Neural crest cell (in vitro differentiated cells): ENCODE measurements at regions not wholly inside any gene's neighbourhood (a gene's known extent, or its start where the extent isn't known, plus 50 kb on each side); places are given as distances from the start of the nearest gene placed in this dataset.

Experiments used
- DNase-seq: peaks from one replicate; pipeline ENCODE4 v3.0.0; 2021; ENCODE audit warnings: low read depth, mixed read lengths, low spot score
- H3K27ac Mint-ChIP-seq: one replicate; pipeline ENCODE4 v1.8.0; 2021; ENCODE audit warnings: mild to moderate bottlenecking, mixed read lengths; ENCODE audit not compliant: unreplicated experiment
- H3K27me3 Mint-ChIP-seq: 2 replicates; pipeline ENCODE4 v1.8.0; 2021; ENCODE audit warnings: low read depth, mild to moderate bottlenecking, mixed read lengths
- H3K36me3 Mint-ChIP-seq: 2 replicates; pipeline ENCODE4 v1.8.0; 2021; ENCODE audit warnings: low read depth, mild to moderate bottlenecking, mixed read lengths
- H3K4me1 Mint-ChIP-seq: 2 replicates; pipeline ENCODE4 v1.8.0; 2021; ENCODE audit warnings: mixed read lengths
- H3K4me3 Mint-ChIP-seq: one replicate; pipeline ENCODE4 v1.8.0; 2021; ENCODE audit warnings: mild to moderate bottlenecking, mixed read lengths
- H3K9me3 Mint-ChIP-seq: 2 replicates; pipeline ENCODE4 v1.8.0; 2021; ENCODE audit warnings: mixed read lengths
- TF ChIP-seq, protein P1 (sequence below): fragments of 200-600 bp; sonication (generic); conservative IDR thresholded peaks from 2 replicates; pipeline ENCODE4 v1.5.0; 2021; ENCODE audit warnings: antibody characterized with exemption, mild to moderate bottlenecking

DNA sequence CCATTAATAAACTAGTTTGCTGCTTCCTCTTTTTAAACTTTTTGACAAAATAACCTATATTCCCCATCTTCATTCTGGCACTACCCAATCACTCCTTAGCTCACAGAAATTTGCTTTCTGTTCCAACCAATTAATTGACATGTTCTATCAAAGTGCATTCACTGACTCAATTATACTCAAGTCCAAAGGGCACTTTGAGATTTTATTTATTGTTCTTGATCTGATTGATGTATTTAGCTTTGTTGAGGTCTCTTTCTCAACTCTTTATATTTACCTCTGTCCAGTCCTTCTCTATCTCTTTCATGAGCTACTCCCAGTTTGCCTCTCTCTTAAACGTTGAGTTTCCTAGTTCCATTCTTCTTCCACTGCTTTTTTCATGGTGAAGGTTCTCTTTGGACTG lies 104.4 kb upstream of the TENT5A start:
- Mint-ChIP-seq H3K9me3 (no peaks in the 10 kb centered on the region), H3K4me1 (no peaks in the 10 kb centered on the region), H3K27me3 (no peaks in the 10 kb centered on the region), H3K27ac (no peak overlapping the region), H3K4me3 (no peak overlapping the region), H3K36me3 (no peaks in the 10 kb centered on the region)
- DNase-seq = no peak
- TF ChIP-seq, protein P1, sequence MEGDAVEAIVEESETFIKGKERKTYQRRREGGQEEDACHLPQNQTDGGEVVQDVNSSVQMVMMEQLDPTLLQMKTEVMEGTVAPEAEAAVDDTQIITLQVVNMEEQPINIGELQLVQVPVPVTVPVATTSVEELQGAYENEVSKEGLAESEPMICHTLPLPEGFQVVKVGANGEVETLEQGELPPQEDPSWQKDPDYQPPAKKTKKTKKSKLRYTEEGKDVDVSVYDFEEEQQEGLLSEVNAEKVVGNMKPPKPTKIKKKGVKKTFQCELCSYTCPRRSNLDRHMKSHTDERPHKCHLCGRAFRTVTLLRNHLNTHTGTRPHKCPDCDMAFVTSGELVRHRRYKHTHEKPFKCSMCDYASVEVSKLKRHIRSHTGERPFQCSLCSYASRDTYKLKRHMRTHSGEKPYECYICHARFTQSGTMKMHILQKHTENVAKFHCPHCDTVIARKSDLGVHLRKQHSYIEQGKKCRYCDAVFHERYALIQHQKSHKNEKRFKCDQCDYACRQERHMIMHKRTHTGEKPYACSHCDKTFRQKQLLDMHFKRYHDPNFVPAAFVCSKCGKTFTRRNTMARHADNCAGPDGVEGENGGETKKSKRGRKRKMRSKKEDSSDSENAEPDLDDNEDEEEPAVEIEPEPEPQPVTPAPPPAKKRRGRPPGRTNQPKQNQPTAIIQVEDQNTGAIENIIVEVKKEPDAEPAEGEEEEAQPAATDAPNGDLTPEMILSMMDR = no peak

DNA sequence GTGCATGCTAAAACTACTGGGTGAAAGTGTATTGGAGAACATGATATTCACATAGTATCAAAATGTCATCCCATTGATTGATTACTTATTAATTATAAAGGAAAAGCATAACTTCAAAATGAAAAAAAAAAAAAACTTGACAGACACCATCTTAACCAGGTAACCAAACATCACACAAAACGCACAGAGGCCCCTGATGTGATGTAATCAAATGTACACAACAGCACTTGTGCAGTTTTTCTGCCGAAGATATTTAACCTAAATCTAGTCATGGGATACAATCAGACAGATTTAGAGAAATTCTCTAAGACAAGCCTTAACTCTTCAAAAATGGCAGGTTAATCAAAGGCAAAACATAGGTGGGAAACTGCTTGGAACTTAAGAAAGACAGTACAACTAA lies 102.0 kb upstream of the TENT5A start:
- Mint-ChIP-seq H3K4me3 (no peak overlapping the region), H3K27me3 (no peaks in the 10 kb centered on the region), H3K27ac (no peak overlapping the region)

DNA sequence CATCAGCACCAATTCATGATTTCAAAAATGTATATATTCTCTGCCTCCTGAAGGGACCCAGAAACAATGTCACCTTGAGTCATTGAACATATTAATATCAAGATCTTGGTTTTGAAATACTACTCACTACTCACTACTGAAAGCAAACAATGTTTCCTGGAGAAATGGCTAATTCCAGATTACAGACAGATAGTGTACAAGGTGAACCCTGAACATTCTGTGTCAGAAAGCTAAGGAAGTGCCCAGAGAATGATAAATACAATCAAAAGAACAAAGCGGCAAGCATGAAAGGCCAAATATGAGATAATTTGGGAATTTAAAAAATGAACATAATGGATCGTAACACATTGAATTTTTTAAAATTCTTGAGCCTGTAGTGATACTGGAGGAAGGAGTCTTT lies 101.5 kb upstream of the TENT5A start:
- H3K27me3 Mint-ChIP-seq = no peaks in the 10 kb centered on the region
- H3K4me3 Mint-ChIP-seq = no peak overlapping the region
- peaks cover 2% of the 10 kb centered on the region for H3K36me3 Mint-ChIP-seq
- peaks cover 8% of the 10 kb centered on the region for H3K9me3 Mint-ChIP-seq
- no peaks in the 10 kb centered on the region for H3K4me1 Mint-ChIP-seq
- DNase-seq = no peak
- H3K27ac Mint-ChIP-seq = no peak overlapping the region
- TF ChIP-seq, protein P1 = no peak

More for the DNA sequence above, 102.0 kb upstream of the TENT5A start:
- no peak for DNase-seq
- Mint-ChIP-seq H3K4me1 (no peaks in the 10 kb centered on the region), H3K9me3 (peaks cover 3% of the 10 kb centered on the region), H3K36me3 (no peaks in the 10 kb centered on the region)
- TF ChIP-seq, protein P1 = no peak

DNA sequence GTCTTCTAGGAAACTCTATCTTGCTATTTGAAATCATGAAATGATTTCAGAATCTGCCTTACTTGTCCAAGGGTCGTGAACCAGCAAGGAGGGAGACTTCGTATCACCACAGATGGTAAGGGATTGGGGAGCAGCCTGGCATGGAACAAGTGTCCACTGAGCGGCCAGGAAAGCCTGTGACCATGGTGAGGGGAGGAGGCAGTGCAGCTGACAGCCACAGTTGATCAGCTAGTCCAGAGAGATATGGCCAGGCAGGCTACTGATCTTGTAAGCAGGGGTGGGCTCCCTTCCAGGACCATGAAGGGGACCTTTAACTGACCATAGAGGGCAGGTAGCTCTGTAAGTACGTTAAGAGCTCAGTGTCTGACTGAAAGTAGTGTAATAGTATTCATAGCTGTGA lies 96.8 kb upstream of the TENT5A start:
- peaks cover 17% of the 10 kb centered on the region for H3K4me1 Mint-ChIP-seq

DNA sequence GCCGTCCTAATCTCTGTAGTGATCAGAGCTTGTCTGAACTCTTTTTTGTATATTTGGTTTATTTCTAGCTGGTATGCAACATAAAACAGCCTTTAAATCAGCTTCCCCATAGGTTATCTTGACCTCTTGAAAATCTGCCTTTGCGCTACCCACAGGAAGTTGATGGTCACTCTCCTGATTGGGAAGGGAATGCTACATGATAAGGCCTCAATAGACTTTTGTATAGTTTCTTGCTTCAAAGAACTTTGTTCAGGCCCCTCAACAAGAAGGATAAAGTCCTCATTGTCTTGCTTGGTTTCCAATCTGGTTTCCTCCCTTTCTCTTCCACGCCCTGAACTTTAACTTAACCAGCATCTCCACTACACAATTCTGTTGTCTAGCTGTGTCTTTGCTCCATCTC lies 95.4 kb upstream of the TENT5A start:
- TF ChIP-seq, protein P1 = no peak
- DNase-seq = no peak
- peaks cover 2% of the 10 kb centered on the region for H3K36me3 Mint-ChIP-seq
- H3K27me3 Mint-ChIP-seq = no peaks in the 10 kb centered on the region
- H3K27ac Mint-ChIP-seq = no peak overlapping the region
- no peak overlapping the region for H3K4me3 Mint-ChIP-seq
- peaks cover 17% of the 10 kb centered on the region for H3K4me1 Mint-ChIP-seq
- peaks cover 15% of the 10 kb centered on the region for H3K9me3 Mint-ChIP-seq

More for the DNA sequence above, 96.8 kb upstream of the TENT5A start:
- H3K9me3 Mint-ChIP-seq = peaks cover 15% of the 10 kb centered on the region
- no peak for DNase-seq
- TF ChIP-seq, protein P1 = no peak
- peaks cover 2% of the 10 kb centered on the region for H3K36me3 Mint-ChIP-seq
- H3K27me3 Mint-ChIP-seq = no peaks in the 10 kb centered on the region
- no peak overlapping the region for H3K27ac Mint-ChIP-seq
- H3K4me3 Mint-ChIP-seq = no peak overlapping the region

DNA sequence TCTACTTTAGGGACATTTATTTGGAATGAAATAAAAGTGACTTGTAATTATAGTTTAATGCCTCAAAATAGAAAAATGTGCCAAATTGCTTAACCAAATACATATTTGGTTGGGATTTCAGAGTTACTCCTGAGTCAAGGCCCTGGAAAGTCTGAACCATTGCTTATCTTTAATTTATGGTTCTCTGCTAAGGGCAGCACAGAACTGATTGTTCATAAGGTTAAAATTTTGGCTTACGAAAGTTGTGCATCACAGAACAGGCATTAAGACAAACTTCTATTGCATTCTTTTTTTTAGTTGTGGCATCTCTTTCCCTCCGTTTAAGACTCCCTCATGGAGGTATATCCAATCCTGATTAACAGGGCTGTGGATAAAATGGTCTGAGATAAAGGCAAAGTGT lies 92.2 kb upstream of the TENT5A start:
- Mint-ChIP-seq H3K36me3 (peaks cover 2% of the 10 kb centered on the region), H3K27ac (no peak overlapping the region), H3K4me1 (peaks cover 22% of the 10 kb centered on the region), H3K4me3 (no peak overlapping the region), H3K9me3 (peaks cover 11% of the 10 kb centered on the region), H3K27me3 (no peaks in the 10 kb centered on the region)
- TF ChIP-seq, protein P1 = no peak
- no peak for DNase-seq
